ENCODE measurements at regions not wholly inside any gene's neighbourhood (a gene's known extent, or its start where the extent isn't known, plus 50 kb on each side); places are given as distances from the start of the nearest gene placed in this dataset.

GRCh38 chr3:176415661-176416295, 781.5 kb downstream of the TBL1XR1 start:
- no peaks in the 10 kb centered on the region for H3K27me3 ChIP-seq (ENCODE audit: insufficient read depth, low read length)
- no peak overlapping the region for H3K4me3 Mint-ChIP-seq
- H2BK15ac ChIP-seq (ENCODE audit: low read depth, low read length): no peak overlapping the region
- H3K23ac ChIP-seq (ENCODE audit: insufficient read length, low read depth, low read length): no peak overlapping the region
- H3K36me3 Mint-ChIP-seq (ENCODE audit: insufficient read depth in 1 of 3, low read depth in 3 of 3): peaks cover 0 to 1% (median 0%) of the 10 kb centered on the region in 3 experiments; a peak in 1 of 7 replicates
- DNase-seq: no peak
- H3K4me1 Mint-ChIP-seq: peaks cover 15 to 23% of the 10 kb centered on the region in 2 experiments
- H2BK12ac ChIP-seq (ENCODE audit: insufficient read length, low read depth, low read length): no peak overlapping the region
- no peak overlapping the region for H3K18ac ChIP-seq (ENCODE audit: insufficient read length, low read depth, low read length)
- H3K23me2 ChIP-seq (ENCODE audit: insufficient read length, low read depth, low read length, poor library complexity, severe bottlenecking): no peaks in the 10 kb centered on the region
- no peak overlapping the region for H4K5ac ChIP-seq (ENCODE audit: insufficient read length, low read depth, low read length)
- H3K4ac ChIP-seq (ENCODE audit: low read depth, low read length): no peak overlapping the region
- no peaks in the 10 kb centered on the region for H3K79me2 ChIP-seq (ENCODE audit: insufficient read depth, low read length)
- no peak overlapping the region for H4K91ac ChIP-seq (ENCODE audit: insufficient read length, low read depth, low read length)
- TF ChIP-seq, protein P1, sequence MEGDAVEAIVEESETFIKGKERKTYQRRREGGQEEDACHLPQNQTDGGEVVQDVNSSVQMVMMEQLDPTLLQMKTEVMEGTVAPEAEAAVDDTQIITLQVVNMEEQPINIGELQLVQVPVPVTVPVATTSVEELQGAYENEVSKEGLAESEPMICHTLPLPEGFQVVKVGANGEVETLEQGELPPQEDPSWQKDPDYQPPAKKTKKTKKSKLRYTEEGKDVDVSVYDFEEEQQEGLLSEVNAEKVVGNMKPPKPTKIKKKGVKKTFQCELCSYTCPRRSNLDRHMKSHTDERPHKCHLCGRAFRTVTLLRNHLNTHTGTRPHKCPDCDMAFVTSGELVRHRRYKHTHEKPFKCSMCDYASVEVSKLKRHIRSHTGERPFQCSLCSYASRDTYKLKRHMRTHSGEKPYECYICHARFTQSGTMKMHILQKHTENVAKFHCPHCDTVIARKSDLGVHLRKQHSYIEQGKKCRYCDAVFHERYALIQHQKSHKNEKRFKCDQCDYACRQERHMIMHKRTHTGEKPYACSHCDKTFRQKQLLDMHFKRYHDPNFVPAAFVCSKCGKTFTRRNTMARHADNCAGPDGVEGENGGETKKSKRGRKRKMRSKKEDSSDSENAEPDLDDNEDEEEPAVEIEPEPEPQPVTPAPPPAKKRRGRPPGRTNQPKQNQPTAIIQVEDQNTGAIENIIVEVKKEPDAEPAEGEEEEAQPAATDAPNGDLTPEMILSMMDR (conservative IDR thresholded peaks at IDR 0.05): no peak
- H2AK5ac ChIP-seq (ENCODE audit: insufficient read length, low read length): no peak overlapping the region
- no peak overlapping the region for H3K4me2 ChIP-seq (ENCODE audit: insufficient read depth, insufficient read length, low read length)
- peak overlapping the region in 1 of 3 experiments; percentile 41; a peak in 1 of 7 replicates for H3K27ac Mint-ChIP-seq
- H3K9me3 ChIP-seq (ENCODE audit: control insufficient read depth, low read depth, low read length): no peaks in the 10 kb centered on the region
- H3K9me3 Mint-ChIP-seq: no peaks in the 10 kb centered on the region
- H2BK5ac ChIP-seq (ENCODE audit: insufficient read length, low read length): no peak overlapping the region
- no peak overlapping the region for H2AFZ ChIP-seq (ENCODE audit: low read length)
- no peak overlapping the region for H3K9ac ChIP-seq (ENCODE audit: extremely low read depth, insufficient read length, low read length)
- H2BK20ac ChIP-seq (ENCODE audit: low read depth, low read length, poor library complexity, severe bottlenecking): no peak overlapping the region
- H4K20me1 ChIP-seq (ENCODE audit: control insufficient read depth, insufficient read depth, insufficient read length): no peaks in the 10 kb centered on the region
- no peaks in the 10 kb centered on the region for H3K79me1 ChIP-seq (ENCODE audit: insufficient read depth, low read depth, low read length, poor library complexity, severe bottlenecking)
- H3K4me1 ChIP-seq (ENCODE audit: insufficient read depth, low read length): peaks cover 2% of the 10 kb centered on the region; the same call in 1 of the 2 replicates
- H2BK120ac ChIP-seq (ENCODE audit: low read depth, low read length, poor library complexity, severe bottlenecking): no peak overlapping the region
- WGBS (ENCODE audit: extremely low coverage, insufficient read length, low lambda C conversion rate): no CpG with 5 or more reads among the region's 4 CpGs
- no peak overlapping the region for H3K27ac ChIP-seq (ENCODE audit: insufficient read length, low read depth, low read length)
- no peak overlapping the region for H3K14ac ChIP-seq (ENCODE audit: insufficient read depth, low read length)
- no peak overlapping the region for H4K8ac ChIP-seq (replicated peaks; ENCODE audit: insufficient read length, low read depth, low read length)
- no peaks in the 10 kb centered on the region for H3K27me3 Mint-ChIP-seq (ENCODE audit: low read depth)
- no peak overlapping the region for H3T11ph ChIP-seq (ENCODE audit: low read length)
- no peak overlapping the region for H3K56ac ChIP-seq (ENCODE audit: insufficient read length, low read depth, low read length)

All from H9 (cell line).